ENCODE measurements at regions not wholly inside any gene's neighbourhood (a gene's known extent, or its start where the extent isn't known, plus 50 kb on each side); places are given as distances from the start of the nearest gene placed in this dataset.

DNA sequence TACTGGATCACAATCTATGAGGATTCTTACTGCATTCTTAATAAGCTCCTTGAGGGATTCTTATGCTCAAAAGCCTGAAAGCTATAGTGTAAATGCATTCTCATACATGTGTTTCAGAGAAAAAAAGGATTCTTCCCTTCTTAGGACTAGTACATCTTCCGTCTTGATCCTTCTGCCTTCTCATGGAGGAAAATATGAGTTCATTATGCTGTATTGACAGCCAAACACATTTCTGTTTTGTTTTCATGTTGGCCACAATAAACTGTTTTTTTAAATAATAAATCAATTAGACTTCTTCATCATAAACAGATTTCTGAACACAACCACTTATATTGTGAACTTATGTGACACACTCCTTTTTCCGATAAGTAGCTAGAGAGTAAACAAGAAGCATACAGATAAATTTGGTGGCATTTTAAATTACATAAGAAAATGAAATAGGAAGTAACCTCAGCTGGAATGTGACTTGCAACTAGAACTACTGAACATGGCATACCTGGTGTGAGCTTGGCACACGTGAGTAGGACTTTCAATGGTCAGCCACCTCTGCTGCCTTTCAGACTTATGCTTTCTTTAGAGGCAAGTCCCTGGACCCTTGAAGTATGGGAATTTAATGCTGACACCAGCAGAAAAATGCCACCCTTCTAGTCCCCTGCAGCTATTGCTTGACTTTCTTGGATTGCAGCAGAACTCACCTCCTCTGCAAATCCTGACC, 350.4 kb downstream of the BCKDHB start:
- Histone ChIP-seq H3K27ac (no peak overlapping the region), H3K27me3 (no peaks in the 10 kb centered on the region), H3K9me3 (no peaks in the 10 kb centered on the region), H3K36me3 (no peaks in the 10 kb centered on the region), H3K4me3 (ENCODE audit: low read depth in 1 of 2, low read length in 1 of 2) (no peak overlapping the region), H3K4me1 (ENCODE audit: control insufficient read depth in 1 of 2, insufficient read depth in 1 of 2, low read depth in 1 of 2, low read length in 1 of 2) (no peaks in the 10 kb centered on the region)
- TF ChIP-seq, protein P1, sequence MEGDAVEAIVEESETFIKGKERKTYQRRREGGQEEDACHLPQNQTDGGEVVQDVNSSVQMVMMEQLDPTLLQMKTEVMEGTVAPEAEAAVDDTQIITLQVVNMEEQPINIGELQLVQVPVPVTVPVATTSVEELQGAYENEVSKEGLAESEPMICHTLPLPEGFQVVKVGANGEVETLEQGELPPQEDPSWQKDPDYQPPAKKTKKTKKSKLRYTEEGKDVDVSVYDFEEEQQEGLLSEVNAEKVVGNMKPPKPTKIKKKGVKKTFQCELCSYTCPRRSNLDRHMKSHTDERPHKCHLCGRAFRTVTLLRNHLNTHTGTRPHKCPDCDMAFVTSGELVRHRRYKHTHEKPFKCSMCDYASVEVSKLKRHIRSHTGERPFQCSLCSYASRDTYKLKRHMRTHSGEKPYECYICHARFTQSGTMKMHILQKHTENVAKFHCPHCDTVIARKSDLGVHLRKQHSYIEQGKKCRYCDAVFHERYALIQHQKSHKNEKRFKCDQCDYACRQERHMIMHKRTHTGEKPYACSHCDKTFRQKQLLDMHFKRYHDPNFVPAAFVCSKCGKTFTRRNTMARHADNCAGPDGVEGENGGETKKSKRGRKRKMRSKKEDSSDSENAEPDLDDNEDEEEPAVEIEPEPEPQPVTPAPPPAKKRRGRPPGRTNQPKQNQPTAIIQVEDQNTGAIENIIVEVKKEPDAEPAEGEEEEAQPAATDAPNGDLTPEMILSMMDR (IDR thresholded peaks at IDR 0.05), result no peak

DNA sequence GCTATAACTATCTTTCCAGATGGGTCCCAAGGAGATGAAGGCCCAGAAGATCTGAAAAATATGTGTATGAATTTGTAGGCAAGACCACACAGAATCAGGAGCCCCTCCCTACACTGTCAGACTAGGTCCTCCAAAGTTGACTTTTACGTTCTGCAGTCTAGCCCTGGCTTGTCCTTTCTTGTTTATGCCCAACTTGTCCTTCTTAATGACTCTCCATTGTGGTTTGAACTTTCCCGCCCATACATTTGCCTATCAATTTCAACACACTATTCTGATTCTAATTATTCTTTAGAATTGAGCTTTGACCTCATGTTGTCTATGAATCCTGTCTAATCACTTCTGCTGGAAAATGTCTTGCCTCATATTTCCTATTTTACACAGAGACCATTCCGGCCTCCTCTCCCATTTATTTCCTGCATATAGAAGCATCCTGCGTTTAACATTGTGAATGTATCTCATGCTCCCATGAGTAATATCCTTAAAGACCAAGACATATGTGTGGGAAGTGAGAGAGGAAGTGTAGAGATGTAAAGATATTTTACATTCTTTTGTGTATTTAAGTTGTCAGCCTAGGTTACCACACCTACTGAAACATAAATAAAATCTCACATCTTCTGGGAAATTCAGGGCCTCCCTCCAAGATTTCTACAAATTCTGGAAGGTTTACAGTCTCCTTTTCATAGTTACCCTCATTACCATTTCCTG, 348.3 kb downstream of the BCKDHB start:
- Histone ChIP-seq H3K4me3 (ENCODE audit: low read depth in 1 of 2, low read length in 1 of 2) (no peak overlapping the region), H3K4me1 (ENCODE audit: control insufficient read depth in 1 of 2, insufficient read depth in 1 of 2, low read depth in 1 of 2, low read length in 1 of 2) (no peaks in the 10 kb centered on the region), H3K9me3 (no peaks in the 10 kb centered on the region), H3K27me3 (no peaks in the 10 kb centered on the region), H3K27ac (no peak overlapping the region), H3K36me3 (no peaks in the 10 kb centered on the region)
- TF ChIP-seq, protein P1 (IDR thresholded peaks at IDR 0.05), result no peak

DNA sequence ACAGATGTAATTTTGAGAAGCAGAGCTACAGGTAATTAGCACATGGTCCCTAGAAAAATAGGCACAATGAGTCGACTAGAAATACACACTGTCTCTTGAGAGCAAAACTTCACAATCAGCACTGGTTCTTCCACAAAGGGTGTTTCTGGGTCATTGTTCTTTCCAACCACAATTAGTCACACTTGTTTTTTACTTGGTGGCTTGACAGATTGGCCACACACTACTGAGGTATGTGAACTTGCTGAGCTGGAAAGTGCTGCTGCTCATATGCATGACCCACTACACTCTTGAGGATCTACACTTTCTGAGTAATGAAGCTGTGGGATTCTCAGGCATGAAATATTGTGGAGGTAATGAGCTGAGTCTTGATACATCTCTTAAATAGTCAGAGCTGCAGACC, 347.7 kb downstream of the BCKDHB start:
- Histone ChIP-seq H3K27me3 (no peaks in the 10 kb centered on the region), H3K27ac (no peak overlapping the region), H3K36me3 (no peaks in the 10 kb centered on the region), H3K4me3 (ENCODE audit: low read depth in 1 of 2, low read length in 1 of 2) (no peak overlapping the region), H3K9me3 (no peaks in the 10 kb centered on the region), H3K4me1 (ENCODE audit: control insufficient read depth in 1 of 2, insufficient read depth in 1 of 2, low read depth in 1 of 2, low read length in 1 of 2) (no peaks in the 10 kb centered on the region)
- TF ChIP-seq, protein P1 (IDR thresholded peaks at IDR 0.05), result no peak

DNA sequence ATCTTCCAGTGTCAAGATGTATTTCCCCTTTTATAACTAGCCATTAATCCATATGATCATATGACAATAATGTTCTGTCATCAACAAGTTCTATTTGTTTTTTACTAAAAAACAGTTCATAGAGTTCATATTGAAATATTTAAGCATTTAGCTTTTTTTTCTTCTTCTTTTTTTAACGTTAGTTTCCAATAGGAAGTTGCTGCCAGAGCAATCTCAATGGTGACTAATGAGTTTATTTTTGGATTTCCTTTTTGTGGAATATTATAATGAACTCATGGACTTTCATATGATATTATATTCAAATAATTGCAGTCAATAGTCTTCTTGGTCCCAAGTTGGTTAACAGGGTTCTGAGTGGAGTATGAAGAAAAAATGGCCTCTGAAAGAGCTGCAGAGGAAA, 343.3 kb downstream of the BCKDHB start:
- Histone ChIP-seq H3K9me3 (no peaks in the 10 kb centered on the region), H3K4me1 (ENCODE audit: control insufficient read depth in 1 of 2, insufficient read depth in 1 of 2, low read depth in 1 of 2, low read length in 1 of 2) (no peaks in the 10 kb centered on the region), H3K27ac (no peak overlapping the region), H3K27me3 (no peaks in the 10 kb centered on the region), H3K36me3 (no peaks in the 10 kb centered on the region), H3K4me3 (ENCODE audit: low read depth in 1 of 2, low read length in 1 of 2) (no peak overlapping the region)
- TF ChIP-seq, protein P1 (IDR thresholded peaks at IDR 0.05), result no peak

DNA sequence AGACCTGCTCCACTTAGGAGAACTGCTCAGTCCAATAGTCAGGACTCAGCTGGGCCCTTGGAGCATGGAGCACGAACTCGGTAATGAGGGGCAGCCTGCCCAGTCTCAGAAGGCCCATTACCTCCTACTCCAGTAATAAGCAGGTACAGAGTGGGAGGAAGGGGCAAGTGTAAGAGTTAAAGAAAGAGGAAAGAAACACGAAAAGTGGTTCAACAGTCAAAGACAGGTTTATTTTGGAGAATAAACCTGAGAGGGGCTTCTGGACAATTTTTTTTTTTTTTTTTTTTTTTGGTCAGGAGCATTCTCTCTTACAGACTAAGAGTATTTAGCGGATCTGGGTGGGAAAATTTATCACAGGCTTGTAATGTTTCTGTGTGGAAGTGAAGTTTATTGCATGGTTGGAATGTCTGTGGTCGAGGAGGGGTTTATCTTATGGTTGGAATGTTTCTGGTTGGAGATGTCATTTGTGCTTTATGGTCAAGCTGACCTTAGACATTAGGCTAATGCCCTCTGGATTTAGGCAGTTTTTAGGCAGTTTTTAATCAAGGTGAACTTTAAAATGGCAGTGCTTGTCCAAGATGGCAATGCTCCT, 340.1 kb downstream of the BCKDHB start:
- Histone ChIP-seq H3K27ac (no peak overlapping the region), H3K27me3 (no peaks in the 10 kb centered on the region), H3K9me3 (no peaks in the 10 kb centered on the region), H3K36me3 (no peaks in the 10 kb centered on the region), H3K4me3 (ENCODE audit: low read depth in 1 of 2, low read length in 1 of 2) (no peak overlapping the region), H3K4me1 (ENCODE audit: control insufficient read depth in 1 of 2, insufficient read depth in 1 of 2, low read depth in 1 of 2, low read length in 1 of 2) (no peaks in the 10 kb centered on the region)
- TF ChIP-seq, protein P1 (IDR thresholded peaks at IDR 0.05), result no peak

Data from neutrophil (primary cell).